ENCODE measurements at regions not wholly inside any gene's neighbourhood (a gene's known extent, or its start where the extent isn't known, plus 50 kb on each side); places are given as distances from the start of the nearest gene placed in this dataset.

- DNase-seq (ENCODE audit: low read depth, low spot score) (no peak), ATAC-seq (no peak), FAIRE-seq (no peak)
- ChIA-PET CTCF (interaction anchor here (0.9 to 1.8 kb wide), 2 partner anchors 12 to 20 kb away, joined by 3 to 5 read pairs; no protein-coding TSS in a partner anchor), POLR2A (no interaction called here), SMC1A (ENCODE audit: uncharacterized antibody, unreplicated experiment) (interaction anchor here (0.9 kb wide), 1 partner anchor 21 kb away, joined by 3 read pairs; no protein-coding TSS in a partner anchor), RAD21 (ENCODE audit: unreplicated experiment) (no interaction called here)
- H3K27ac ChIP-seq (ENCODE audit: control insufficient read depth, insufficient read depth), result no peak overlapping the region
- H3K4me1 ChIP-seq (ENCODE audit: control insufficient read depth, insufficient read depth, low read length), result no peaks in the 10 kb centered on the region
- H3K4me2 ChIP-seq (ENCODE audit: control insufficient read depth, insufficient read depth), result no peak overlapping the region
- no peaks in the 10 kb centered on the region for H3K9me3 ChIP-seq (replicated peaks; ENCODE audit: control insufficient read depth, insufficient read depth, low read length)
- H3K27me3 ChIP-seq (replicated peaks in 1 of 2; ENCODE audit: control insufficient read depth in 2 of 2, insufficient read depth in 2 of 2, low read length in 1 of 2), result no peaks in the 10 kb centered on the region
- H3K4me3 ChIP-seq, result no peak overlapping the region
- in situ Hi-C loops (cut with MboI), result no loop called here
- no peak for TF ChIP-seq SRF (IDR thresholded peaks at IDR 0.05; ENCODE audit: low read depth in 2 of 2, low read length in 2 of 2)
- TF ChIP-seq, protein P1, sequence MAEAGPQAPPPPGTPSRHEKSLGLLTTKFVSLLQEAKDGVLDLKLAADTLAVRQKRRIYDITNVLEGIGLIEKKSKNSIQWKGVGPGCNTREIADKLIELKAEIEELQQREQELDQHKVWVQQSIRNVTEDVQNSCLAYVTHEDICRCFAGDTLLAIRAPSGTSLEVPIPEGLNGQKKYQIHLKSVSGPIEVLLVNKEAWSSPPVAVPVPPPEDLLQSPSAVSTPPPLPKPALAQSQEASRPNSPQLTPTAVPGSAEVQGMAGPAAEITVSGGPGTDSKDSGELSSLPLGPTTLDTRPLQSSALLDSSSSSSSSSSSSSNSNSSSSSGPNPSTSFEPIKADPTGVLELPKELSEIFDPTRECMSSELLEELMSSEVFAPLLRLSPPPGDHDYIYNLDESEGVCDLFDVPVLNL (IDR thresholded peaks at IDR 0.05; ENCODE audit: low read depth, low read length), result no peak
- no peak for TF ChIP-seq YBX1 (IDR thresholded peaks at IDR 0.05)
- no peak for TF ChIP-seq IKZF2 (IDR thresholded peaks at IDR 0.05)
- TF ChIP-seq JUNB (IDR thresholded peaks at IDR 0.05), result no peak
- no peak for TF ChIP-seq ZSCAN29 (IDR thresholded peaks at IDR 0.05)
- no peak for TF ChIP-seq E4F1 (IDR thresholded peaks at IDR 0.05; ENCODE audit: borderline replicate concordance, partially characterized antibody)
- no peak for TF ChIP-seq SUPT20H (IDR thresholded peaks at IDR 0.05; ENCODE audit: borderline replicate concordance, control insufficient read depth, low read depth, low read length)
- no peak for TF ChIP-seq BHLHE40 (IDR thresholded peaks at IDR 0.05; ENCODE audit: borderline replicate concordance in 1 of 2, low read depth in 2 of 2, low read length in 1 of 2)
- no peak for TF ChIP-seq ZBTB4 (CRISPR knock-in tag; IDR thresholded peaks at IDR 0.05)
- no peak for TF ChIP-seq LARP7 (IDR thresholded peaks at IDR 0.05)
- TF ChIP-seq HCFC1 (IDR thresholded peaks at IDR 0.05; ENCODE audit: low read length), result no peak
- TF ChIP-seq RFX5 (IDR thresholded peaks at IDR 0.05; ENCODE audit: low read depth, low read length), result no peak
- TF ChIP-seq ATF7 (IDR thresholded peaks at IDR 0.05; ENCODE audit: low read depth), result no peak
- no peak for TF ChIP-seq CBX5 (IDR thresholded peaks at IDR 0.05; ENCODE audit: low read depth)
- TF ChIP-seq BMI1 (IDR thresholded peaks at IDR 0.05; ENCODE audit: borderline replicate concordance), result no peak
- no peak for TF ChIP-seq IKZF1 (conservative IDR thresholded peaks at IDR 0.05)
- 46% methylated on average over 3 of the region's 3 CpGs for WGBS (ENCODE audit: insufficient coverage, insufficient replicate concordance, low lambda C conversion rate, missing lambda C conversion rate)
- intact Hi-C loops (cut with micrococcal nuclease; ENCODE audit: unreplicated experiment), result no loop called here
- no peaks in the 10 kb centered on the region for H4K20me1 ChIP-seq (ENCODE audit: control insufficient read depth, insufficient read depth)
- H3K79me2 ChIP-seq (ENCODE audit: control insufficient read depth, insufficient read depth, low read length), result no peaks in the 10 kb centered on the region
- no TSS peak for BruUV-seq (replicated peaks)
- H3K9ac ChIP-seq (ENCODE audit: control insufficient read depth, insufficient read depth, low read length), result no peak overlapping the region
- H2AFZ ChIP-seq (ENCODE audit: control insufficient read depth, low read depth, low read length), result no peak overlapping the region
- no peaks in the 10 kb centered on the region for H3K36me3 ChIP-seq (ENCODE audit: control insufficient read depth in 2 of 2, insufficient read depth in 2 of 2, low read length in 1 of 2)
Measured at GRCh38 chr3:69445498-69445897, 59.6 kb upstream of the FRMD4B start.
